ENCODE measurements at regions not wholly inside any gene's neighbourhood (a gene's known extent, or its start where the extent isn't known, plus 50 kb on each side); places are given as distances from the start of the nearest gene placed in this dataset.

DNA sequence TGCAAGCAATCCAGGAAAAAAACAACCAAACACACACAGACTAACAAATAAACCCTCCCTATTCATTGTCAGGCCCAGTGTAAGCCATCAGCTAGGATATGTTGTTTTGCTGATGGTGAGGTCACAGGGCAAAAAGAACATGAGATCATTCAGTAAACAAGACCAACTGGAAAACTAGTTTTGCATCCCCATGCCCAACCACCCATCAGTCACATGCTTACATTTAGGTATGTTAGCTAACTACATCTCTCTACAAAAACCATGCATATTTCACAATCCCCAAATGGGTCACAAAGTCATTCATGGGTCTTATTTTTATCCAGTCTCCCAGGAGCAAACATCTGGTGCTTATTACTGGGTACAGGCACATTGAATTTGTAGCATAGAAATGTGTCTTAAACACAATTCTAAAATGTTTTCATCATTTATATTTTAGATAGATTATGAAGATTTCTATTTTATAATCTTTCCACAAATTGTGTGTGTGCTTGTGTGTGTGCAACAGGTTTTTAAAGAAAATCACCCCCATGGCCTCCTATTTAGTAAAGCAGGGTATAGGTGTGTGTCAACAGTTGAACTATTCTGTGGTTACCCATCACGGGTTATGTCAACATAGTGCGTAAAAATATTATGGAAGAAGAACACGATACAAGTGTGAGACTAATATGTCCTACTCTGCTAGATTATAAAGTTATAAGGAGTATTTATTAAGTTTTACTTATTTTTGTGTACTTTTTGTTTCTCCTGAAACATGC, 103.8 kb upstream of the AKR1E2 start:
- TF ChIP-seq GATA2 (IDR thresholded peaks at IDR 0.05; ENCODE audit: low read depth, low read length) (no peak), GATA3 (IDR thresholded peaks at IDR 0.05; ENCODE audit: low read depth, low read length) (no peak)

All from SH-SY5Y (cell line).